ENCODE measurements at regions not wholly inside any gene's neighbourhood (a gene's known extent, or its start where the extent isn't known, plus 50 kb on each side); places are given as distances from the start of the nearest gene placed in this dataset.
A peak's percentile ranks its signal among the peaks of the same experiment; 100 is the strongest.
"Not testable (repeated sequence)": the region's sequence is repeated elsewhere in the genome, so short reads cannot be mapped to it uniquely, and the experiment has no call there.

GRCh38 chr12:72723732-72724131, 451.6 kb downstream of the TRHDE start:
- DNase-seq (ENCODE audit: low read depth, low spot score) = peak; percentile 2

DNA sequence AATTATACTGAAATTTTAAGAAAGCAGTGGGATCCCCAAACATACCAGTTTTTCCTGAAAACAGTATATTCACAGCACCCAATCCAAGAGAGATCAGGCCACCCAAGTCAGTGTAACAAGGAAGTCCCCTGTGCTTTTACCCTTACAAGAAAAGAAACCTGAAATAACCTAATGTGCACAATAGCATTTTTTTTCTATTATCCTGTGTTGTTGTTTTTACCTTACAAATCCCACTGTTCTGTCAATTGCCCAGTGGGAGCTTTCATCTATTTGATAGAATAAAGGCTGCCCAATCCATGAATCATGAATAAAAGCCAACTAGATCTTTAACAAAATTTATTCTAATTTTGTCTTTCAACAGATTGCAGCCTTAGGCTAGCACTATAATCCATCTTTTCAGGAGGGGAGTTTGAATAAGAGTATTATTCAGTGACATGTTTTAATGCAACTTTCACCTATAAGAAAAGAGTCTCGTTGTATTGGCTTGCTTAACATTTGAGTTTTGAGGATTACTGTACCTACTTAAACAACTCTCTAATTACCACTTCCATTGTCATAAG, 457.4 kb downstream of the TRHDE start:
- no peak for DNase-seq (ENCODE audit: low read depth, low spot score)

DNA sequence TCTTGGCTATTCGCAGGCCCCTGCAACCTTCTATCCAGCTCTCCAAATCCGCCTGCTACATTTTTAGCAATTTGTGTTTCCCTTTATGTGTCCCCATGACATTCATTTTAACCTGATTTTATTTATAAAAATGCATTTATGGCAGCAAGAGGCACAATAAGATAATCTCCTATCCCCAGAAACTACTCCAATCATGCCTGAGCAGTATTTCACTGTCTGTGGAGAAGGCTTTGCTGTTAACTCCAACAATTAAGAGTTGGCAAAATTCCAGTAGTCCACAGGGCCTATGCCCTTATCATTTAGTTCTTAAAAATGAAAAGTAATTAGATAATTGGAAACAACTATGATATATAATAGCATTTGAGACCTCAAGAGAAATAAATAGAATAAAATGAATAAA, 462.4 kb downstream of the TRHDE start:
- no peak for DNase-seq (ENCODE audit: low read depth, low spot score)

GRCh38 chr12:72738811-72739210, 466.6 kb downstream of the TRHDE start:
- DNase-seq (ENCODE audit: low read depth, low spot score) = no peak

DNA sequence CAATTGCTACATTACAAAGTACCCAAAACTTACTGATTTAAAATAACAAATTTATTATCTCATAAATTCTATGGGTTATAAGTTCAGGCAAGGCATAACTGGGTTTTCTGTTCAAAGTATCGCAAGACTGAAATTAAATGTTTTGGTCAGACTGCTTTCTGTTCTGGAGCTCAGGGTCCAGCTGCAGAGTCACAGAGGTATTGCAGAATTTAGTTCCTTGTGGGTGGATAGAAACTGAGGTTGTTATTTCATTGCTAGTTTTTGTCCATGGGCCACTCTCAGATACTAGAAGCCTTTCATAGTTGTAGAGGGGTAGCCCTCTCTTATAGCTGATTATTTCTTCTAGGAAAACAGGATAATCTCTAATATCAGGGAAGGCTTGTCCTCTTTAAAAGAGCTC, 467.9 kb downstream of the TRHDE start:
- no peak for DNase-seq (ENCODE audit: low read depth, low spot score)

- no peak for DNase-seq (ENCODE audit: low read depth, low spot score)
These were observed 470.4 kb downstream of the TRHDE start for GRCh38 chr12:72742568-72742967.

GRCh38 chr12:72746048-72746447, 473.9 kb downstream of the TRHDE start:
- no peak for DNase-seq (ENCODE audit: low read depth, low spot score)

DNA sequence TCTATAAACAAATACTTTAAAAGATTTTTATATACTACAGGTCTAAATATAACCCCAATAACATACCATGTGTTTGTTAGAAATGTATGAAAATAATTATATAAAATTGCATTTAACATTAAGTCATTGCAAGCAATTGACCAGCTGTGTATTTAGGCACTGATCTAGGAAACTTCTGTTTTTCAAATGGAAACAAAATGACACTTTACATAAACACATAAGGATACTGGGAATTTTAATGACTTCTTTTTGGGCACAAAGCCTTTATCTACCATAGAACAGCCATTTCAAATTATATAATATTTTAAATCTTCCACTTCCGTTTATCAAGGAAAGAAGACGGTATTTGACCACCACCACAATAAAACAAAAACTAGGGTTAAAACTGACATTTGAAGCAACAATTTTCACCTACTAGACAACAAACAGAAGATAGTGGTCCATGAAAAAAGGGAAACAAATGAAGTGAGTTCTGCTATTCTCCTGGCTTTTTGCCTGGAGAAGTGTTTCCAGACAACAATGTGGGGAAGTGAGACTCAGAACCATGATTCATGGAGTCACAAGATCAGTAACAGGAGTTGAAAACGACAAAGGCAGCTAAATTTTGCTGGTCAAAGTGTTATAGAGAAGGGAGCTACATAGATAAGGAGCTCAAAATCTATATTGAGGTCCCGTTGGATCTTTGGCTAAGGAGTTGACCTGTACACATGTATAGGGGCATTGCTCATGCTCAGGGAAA, 475.1 kb downstream of the TRHDE start:
- no peak for DNase-seq (ENCODE audit: low read depth, low spot score)

GRCh38 chr12:72748971-72749370, 476.8 kb downstream of the TRHDE start:
- no peak for DNase-seq (ENCODE audit: low read depth, low spot score)

GRCh38 chr12:72753571-72753970, 481.4 kb downstream of the TRHDE start:
- DNase-seq (ENCODE audit: low read depth, low spot score) = no peak

DNA sequence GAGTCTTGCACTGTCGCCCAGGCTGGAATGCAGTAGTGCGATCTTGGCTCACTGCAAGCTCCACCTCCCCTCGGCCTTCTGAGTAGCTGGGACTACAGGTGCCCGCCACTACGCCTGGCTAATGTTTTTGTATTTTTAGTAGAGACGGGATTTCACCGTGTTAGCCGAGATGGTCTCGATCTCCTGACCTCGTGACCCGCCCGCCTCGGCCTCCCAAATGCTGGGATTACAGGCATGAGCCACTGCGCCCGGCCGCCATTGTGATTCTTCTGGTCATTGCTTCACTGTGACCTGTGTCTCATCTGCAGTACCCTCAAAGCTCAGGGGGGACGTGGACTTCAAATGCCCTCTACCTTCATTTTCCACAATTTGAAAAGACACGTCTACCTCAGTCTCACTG, 481.9 kb downstream of the TRHDE start:
- not testable (repeated sequence) for DNase-seq (ENCODE audit: low read depth, low spot score)

- no peak for DNase-seq (ENCODE audit: low read depth, low spot score)
These were observed 494.3 kb downstream of the TRHDE start for GRCh38 chr12:72766517-72766916.

- no peak for DNase-seq (ENCODE audit: low read depth, low spot score)
These were observed 501.9 kb downstream of the TRHDE start for GRCh38 chr12:72774023-72774422.

GRCh38 chr12:72777806-72778205, 505.6 kb downstream of the TRHDE start:
- DNase-seq (ENCODE audit: low read depth, low spot score) = no peak

DNA sequence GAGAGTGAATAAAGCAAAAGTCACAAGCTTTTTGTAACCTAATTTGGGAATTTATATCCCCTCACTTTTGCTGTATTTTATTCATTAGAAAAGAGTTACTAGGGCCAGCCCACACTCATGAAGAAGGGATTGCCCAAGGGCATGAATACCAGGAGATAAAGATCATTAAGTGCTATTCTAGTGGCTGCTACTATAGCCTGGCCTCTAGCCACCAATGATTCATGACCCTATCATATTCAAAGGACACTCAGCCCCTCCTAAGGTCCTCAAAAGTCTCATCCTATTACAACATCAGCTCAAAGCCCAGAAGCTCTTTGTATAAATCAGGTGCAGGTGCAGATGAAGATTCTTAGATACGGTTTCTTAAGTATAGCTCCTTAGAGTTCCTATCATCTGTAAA, 518.1 kb downstream of the TRHDE start:
- no peak for DNase-seq (ENCODE audit: low read depth, low spot score)

- no peak for DNase-seq (ENCODE audit: low read depth, low spot score)
These were observed 520.7 kb downstream of the TRHDE start for GRCh38 chr12:72792889-72793288.

GRCh38 chr12:72793796-72794195, 521.6 kb downstream of the TRHDE start:
- no peak for DNase-seq (ENCODE audit: low read depth, low spot score)

- DNase-seq (ENCODE audit: low read depth, low spot score) = no peak
These were observed 543.3 kb downstream of the TRHDE start for GRCh38 chr12:72815421-72815820.

DNA sequence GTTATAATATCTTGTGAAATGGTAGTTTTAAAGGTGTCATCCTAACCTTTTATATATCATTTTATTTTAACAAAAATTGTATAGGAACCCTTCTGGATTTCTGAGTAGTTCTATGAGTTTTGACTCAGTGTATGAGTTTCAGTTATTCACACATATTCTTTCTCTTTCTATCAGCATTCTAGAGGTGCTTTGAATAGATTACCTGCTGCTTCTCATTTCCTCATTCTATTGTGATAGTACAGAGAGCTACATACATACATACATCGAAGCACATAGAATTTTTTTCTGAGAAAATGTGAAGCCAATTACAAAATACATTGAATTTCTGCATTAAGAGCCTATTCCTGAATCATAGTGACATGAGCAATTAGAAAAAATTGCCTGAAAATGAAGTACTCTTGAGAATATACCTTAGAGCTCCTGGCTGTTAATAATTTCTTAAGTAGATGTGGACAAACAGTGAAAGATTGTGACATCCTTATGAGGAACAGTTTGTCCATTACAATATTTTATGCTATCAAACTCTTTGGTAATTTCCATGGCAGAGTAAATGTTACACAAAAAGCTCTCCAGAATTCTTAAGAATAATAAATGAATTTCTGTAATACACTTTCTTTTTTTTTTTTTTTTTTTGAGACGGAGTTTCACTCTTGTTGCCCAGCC, 556.6 kb downstream of the TRHDE start:
- no peak for DNase-seq (ENCODE audit: low read depth, low spot score)

GRCh38 chr12:72829838-72830237, 557.7 kb downstream of the TRHDE start:
- peak; percentile 0 for DNase-seq (ENCODE audit: low read depth, low spot score)

DNA sequence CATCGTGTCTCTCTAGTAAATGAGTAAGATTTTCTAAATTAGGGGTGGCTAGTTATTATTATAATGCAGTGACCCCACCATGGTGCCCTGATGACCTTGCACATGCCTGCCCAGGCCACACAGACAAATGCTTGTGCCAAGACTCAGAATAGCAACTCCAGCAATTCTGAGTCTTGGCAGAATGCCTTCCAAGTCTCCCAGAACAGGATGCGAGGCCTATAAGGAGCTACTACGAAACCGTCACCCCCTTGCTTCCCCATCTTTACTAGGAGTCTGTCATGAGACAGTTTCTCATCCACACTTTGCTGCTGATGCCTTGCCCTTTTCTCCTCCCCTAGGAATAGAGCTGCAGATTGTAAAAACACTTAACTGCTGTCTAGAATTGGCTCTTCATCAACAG, 559.9 kb downstream of the TRHDE start:
- no peak for DNase-seq (ENCODE audit: low read depth, low spot score)

GRCh38 chr12:72836194-72836593, 564.0 kb downstream of the TRHDE start:
- no peak for DNase-seq (ENCODE audit: low read depth, low spot score)

GRCh38 chr12:72839696-72840095, 567.5 kb downstream of the TRHDE start:
- no peak for DNase-seq (ENCODE audit: low read depth, low spot score)
